ENCODE measurements at regions not wholly inside any gene's neighbourhood (a gene's known extent, or its start where the extent isn't known, plus 50 kb on each side); places are given as distances from the start of the nearest gene placed in this dataset.

DNA sequence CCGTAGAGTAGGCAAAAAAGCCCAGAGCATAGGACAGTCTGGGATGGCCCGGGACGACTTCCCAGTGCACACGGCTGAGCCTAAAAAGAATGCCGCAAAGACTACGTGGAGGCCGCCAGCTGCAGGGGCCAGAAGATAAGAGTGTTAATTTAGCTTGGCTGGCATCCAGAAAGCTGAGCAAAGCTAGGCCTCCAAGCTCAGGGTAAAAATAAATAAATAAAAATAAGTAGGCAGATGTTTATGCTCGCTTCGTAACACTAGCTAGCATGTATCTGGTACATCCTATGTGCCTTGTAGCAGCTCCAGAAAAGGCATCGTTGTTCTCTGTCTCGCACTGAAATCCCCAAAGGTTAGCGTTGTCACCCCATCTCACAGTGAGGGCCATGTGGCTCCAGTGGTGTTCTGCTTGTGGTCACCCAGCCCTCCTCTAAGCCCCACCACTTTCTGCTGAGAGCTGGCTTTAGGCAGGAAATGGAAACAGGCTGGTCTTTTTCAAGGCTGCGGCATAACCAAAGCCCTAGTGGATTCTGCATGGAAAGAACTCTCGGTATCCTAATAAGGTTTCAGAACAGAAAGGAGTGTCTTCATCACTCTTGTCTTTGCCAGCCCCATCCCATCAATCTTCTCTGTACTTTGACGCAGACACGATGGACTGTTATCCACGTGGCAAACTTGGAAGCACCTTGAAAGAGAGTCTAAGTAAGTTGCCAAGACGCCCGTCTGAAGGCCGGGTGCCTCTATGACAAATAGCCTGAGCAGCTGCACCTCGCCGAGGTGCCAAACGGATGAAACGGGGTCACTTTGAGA, 58.1 kb upstream of the MEF2A start:
- DNase-seq = peak in 5 of 56 donors; percentile 20 to 49 (median 31)

DNA sequence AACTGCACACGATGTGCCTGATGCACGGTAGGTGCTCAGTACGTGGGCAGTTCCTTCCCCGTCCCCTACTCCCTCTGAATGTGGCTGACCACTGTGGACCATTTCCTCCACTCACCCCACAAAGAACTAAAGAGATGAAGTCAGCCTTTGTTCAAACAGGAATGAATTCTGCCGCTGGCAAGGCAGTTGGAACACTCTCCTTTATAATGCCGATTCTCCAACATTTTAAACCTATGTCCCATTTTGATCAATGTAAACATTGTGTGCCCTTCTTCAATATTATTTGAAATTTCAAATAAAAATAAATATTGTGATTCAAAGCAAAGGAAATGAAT, 57.5 kb upstream of the MEF2A start:
- DNase-seq = no peak

DNA sequence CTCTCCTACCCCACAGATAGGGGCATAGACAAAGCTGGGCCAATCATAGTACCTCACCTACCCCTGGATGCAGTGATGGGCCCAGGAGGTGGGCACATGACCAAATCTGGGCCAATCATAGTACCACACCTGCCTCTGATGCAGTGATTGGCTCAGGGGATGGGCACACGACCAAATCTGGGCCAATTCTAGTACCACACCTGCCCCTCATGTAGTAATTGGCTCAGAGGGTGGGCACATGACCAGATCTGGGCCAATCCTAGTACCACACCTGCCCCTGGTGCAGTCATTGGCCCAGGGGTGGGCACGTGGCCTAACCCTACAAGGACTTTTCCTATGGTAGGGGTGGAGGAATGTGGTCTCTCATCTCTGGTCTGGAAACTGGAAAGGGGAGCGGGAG, 56.9 kb upstream of the MEF2A start:
- peak in 1 of 56 donors; percentile 17 for DNase-seq

DNA sequence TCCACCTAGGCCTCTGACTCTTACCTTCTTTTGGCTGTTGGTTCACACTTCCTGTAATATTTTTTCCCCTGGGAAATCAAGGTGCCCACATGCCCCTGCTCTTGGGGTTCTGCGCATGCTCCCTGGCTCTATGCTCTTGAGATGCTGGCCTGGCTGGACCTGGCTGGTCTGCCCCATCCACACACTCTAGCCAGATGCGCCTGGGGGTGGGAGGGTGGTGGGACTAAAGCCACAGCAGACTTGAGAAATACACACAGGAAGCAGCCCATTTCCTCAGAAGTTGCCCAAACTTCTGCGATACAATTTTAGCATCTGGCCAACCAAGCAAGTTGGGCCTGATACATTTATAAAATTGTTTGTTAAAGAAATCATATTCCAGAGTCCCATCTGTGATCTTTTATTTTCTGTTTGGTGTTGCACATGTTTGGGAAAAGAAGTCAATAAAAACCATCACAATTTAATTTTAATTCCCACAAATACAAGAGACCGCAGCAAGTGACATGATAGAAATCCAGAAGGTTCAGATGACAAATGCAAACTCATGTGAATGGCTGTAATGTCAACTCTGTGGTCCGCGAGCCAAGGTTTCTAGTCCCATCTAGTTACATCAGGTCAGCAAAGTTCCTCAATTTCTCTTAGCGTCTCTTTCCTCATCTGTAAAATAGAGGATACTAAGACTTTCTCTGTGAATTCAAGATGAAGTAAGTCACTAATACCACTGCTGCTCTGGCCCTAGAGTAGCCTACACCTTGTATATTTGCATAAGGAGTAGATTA, 55.9 kb upstream of the MEF2A start:
- peak in 5 of 56 donors; percentile 12 to 42 (median 37) for DNase-seq

DNA sequence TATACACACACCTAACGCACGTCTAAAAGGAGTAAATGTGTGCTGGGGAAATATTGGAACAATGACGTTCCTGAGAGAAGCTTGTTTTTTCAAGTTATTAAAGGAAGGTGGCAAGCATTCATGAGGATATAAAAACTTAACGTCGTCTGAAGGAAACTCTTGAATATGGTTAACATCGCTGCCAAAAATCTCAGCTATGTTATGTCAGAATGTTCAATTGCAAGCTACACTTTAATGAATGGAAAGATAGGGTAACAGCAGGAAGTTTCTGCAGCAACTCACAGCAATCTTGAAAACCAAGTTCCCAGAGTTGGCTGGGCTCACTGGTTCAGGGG, 54.3 kb upstream of the MEF2A start:
- DNase-seq = no peak

DNA sequence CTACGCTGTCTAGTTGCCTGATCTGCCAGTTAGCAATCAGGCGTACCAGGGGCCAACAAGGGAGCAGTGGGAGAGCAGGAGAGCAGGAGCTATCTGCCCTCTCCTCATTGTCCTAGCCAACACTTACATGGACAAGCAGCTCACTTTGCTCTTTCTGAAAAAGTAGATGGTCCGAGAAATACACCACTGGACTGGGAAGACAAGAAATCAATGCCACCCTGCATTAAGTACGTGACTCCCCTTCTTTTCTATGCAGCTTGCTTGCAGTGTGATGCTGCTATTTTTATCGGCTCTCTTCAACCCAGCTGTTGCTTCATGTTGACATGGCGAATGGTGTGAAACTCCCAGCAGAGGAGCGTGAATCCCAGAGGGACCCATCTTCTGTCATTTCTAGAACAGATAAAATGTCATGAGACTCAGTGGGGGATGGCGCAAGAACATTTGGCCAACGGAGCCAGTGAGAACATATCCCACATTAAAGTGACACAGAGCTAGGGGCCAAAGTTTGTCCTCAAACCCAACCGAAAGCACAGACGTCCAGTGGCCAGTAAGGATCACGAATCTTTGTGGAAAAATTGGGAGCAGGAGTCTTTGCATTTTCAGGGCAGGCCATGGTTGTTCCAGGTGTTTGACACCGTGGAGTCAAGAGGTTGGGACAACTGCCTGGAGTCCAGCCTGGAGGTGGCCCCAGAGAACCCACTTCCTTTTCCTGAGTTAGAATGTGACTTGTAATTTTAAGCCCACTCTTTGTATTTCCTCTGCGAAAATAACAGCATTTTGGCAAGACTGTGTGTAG, 53.7 kb upstream of the MEF2A start:
- DNase-seq = peak in 1 of 56 donors; percentile 35

DNA sequence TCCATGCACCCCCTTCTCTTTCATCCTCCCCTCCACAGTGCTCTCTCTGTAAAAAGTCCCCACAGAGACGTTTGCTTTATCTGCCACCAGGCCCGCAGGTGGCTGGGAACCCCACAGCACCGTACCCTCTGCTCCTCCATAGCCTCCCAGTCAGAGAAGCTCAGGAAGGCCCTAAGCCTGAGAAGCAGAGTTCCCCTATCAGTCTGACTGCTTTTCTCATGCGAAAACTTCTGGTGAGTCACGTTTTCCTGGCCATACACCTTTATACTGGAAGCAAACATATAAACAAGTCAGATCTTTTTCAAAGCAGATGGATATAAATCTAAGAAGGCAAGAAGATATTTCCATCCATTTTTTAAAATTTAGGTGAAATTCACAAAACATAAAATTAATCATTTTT, 51.5 kb upstream of the MEF2A start:
- DNase-seq = no peak
